WTC11 (cell line): ENCODE measurements at regions not wholly inside any gene's neighbourhood (a gene's known extent, or its start where the extent isn't known, plus 50 kb on each side); places are given as distances from the start of the nearest gene placed in this dataset.

ENCODE experiments used
- CREM ChIP-seq: sonication (generic); formaldehyde crosslinking; IDR thresholded peaks from 2 replicates; pipeline ENCODE4 v1.8.1; 2022; ENCODE audit warnings: mild to moderate bottlenecking, missing genetic modification reagents, moderate library complexity
- TCF7 ChIP-seq: sonication (generic); formaldehyde crosslinking; IDR thresholded peaks from 2 replicates; pipeline ENCODE4 v1.8.0; 2022; ENCODE audit warnings: mild to moderate bottlenecking, low read depth, missing genetic modification reagents, moderate library complexity
- TF ChIP-seq, protein P1 (sequence below): sonication (generic); formaldehyde crosslinking; IDR thresholded peaks from 2 replicates; pipeline ENCODE4 v1.8.1; 2023; ENCODE audit warnings: mild to moderate bottlenecking, missing genetic modification reagents, moderate library complexity
- TF ChIP-seq, protein P2 (sequence below): fragments of 200-600 bp; IDR thresholded peaks from 2 replicates; pipeline ENCODE4 v1.8.0; 2022; ENCODE audit warnings: antibody characterized with exemption

DNA sequence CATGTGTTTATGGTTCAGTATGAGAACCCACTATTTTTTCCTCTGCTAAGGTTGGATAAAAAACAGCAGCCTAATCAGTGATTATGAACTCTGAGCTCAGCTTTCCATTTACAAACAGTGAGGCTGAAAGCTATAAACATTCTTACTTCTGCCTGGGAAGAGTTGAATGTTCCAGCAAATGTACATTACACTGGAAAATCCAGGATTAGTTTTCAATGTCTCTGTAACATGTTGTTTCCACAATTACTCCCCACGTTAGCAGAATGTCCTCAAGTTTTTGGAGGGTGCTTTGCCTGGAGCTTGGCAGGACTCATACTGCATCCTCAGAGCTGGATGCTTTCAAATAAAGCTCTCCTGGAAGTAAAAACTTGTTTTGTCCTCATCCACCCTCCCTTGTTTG, 150.4 kb downstream of the POSTN start:
- no peak for TF ChIP-seq TCF7 (CRISPR knock-in tag)
- TF ChIP-seq, protein P1, sequence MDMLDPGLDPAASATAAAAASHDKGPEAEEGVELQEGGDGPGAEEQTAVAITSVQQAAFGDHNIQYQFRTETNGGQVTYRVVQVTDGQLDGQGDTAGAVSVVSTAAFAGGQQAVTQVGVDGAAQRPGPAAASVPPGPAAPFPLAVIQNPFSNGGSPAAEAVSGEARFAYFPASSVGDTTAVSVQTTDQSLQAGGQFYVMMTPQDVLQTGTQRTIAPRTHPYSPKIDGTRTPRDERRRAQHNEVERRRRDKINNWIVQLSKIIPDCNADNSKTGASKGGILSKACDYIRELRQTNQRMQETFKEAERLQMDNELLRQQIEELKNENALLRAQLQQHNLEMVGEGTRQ (CRISPR knock-in tag) = no peak
- TF ChIP-seq CREM = no peak
- TF ChIP-seq, protein P2, sequence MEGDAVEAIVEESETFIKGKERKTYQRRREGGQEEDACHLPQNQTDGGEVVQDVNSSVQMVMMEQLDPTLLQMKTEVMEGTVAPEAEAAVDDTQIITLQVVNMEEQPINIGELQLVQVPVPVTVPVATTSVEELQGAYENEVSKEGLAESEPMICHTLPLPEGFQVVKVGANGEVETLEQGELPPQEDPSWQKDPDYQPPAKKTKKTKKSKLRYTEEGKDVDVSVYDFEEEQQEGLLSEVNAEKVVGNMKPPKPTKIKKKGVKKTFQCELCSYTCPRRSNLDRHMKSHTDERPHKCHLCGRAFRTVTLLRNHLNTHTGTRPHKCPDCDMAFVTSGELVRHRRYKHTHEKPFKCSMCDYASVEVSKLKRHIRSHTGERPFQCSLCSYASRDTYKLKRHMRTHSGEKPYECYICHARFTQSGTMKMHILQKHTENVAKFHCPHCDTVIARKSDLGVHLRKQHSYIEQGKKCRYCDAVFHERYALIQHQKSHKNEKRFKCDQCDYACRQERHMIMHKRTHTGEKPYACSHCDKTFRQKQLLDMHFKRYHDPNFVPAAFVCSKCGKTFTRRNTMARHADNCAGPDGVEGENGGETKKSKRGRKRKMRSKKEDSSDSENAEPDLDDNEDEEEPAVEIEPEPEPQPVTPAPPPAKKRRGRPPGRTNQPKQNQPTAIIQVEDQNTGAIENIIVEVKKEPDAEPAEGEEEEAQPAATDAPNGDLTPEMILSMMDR = no peak
